Activated CD8-positive, alpha-beta memory T cell treated with anti-CD3 and anti-CD28 coated beads, Interleukin-2, amount 50 U/mL, for 24 hours (primary cell): ENCODE measurements at regions not wholly inside any gene's neighbourhood (a gene's known extent, or its start where the extent isn't known, plus 50 kb on each side); places are given as distances from the start of the nearest gene placed in this dataset.
"Not testable (repeated sequence)": the region's sequence is repeated elsewhere in the genome, so short reads cannot be mapped to it uniquely, and the experiment has no call there.

Experiments
- DNase-seq: peaks from one replicate; pipeline ENCODE4 v3.0.0-alpha.2; 2020; ENCODE audit errors: extremely low read depth

GRCh38 chr19:28166025-28166424, 1046.9 kb downstream of the UQCRFS1 start:
- DNase-seq = no peak

- DNase-seq = no peak
Measured at GRCh38 chr19:28164214-28164613, 1048.7 kb downstream of the UQCRFS1 start.

GRCh38 chr19:28159065-28159464, 1053.9 kb downstream of the UQCRFS1 start:
- no peak for DNase-seq

- no peak for DNase-seq
Measured at GRCh38 chr19:28155265-28155664, 1057.7 kb downstream of the UQCRFS1 start.

- DNase-seq = no peak
Measured at GRCh38 chr19:28154077-28154476, 1058.9 kb downstream of the UQCRFS1 start.

- DNase-seq = no peak
Measured at GRCh38 chr19:28153123-28153522, 1059.8 kb downstream of the UQCRFS1 start.

- DNase-seq = no peak
Measured at GRCh38 chr19:28152195-28152594, 1060.8 kb downstream of the UQCRFS1 start.

- DNase-seq = no peak
Measured at GRCh38 chr19:28150129-28150528, 1062.8 kb downstream of the UQCRFS1 start.

- no peak for DNase-seq
Measured at GRCh38 chr19:28148554-28148953, 1064.4 kb downstream of the UQCRFS1 start.

- DNase-seq = no peak
Measured at GRCh38 chr19:28142258-28142657, 1070.7 kb downstream of the UQCRFS1 start.

- DNase-seq = no peak
Measured at GRCh38 chr19:28140201-28140600, 1072.8 kb downstream of the UQCRFS1 start.

GRCh38 chr19:28137772-28138171, 1075.2 kb downstream of the UQCRFS1 start:
- no peak for DNase-seq

- no peak for DNase-seq
Measured at GRCh38 chr19:28136796-28137195, 1076.2 kb downstream of the UQCRFS1 start.

- no peak for DNase-seq
Measured at GRCh38 chr19:28135825-28136224, 1077.1 kb downstream of the UQCRFS1 start.

- DNase-seq = no peak
Measured at GRCh38 chr19:28134311-28134710, 1078.6 kb downstream of the UQCRFS1 start.

- not testable (repeated sequence) for DNase-seq
Measured at GRCh38 chr19:28130881-28131280, 1082.1 kb downstream of the UQCRFS1 start.

- DNase-seq = no peak
Measured at GRCh38 chr19:28130066-28130511, 1082.9 kb downstream of the UQCRFS1 start.

- DNase-seq = no peak
Measured at GRCh38 chr19:28128341-28128740, 1084.6 kb downstream of the UQCRFS1 start.

- no peak for DNase-seq
Measured at GRCh38 chr19:28126135-28126898, 1086.6 kb downstream of the UQCRFS1 start.

- no peak for DNase-seq
Measured at GRCh38 chr19:28122734-28123133, 1090.2 kb downstream of the UQCRFS1 start.

GRCh38 chr19:28118235-28118634, 1094.7 kb downstream of the UQCRFS1 start:
- DNase-seq = no peak

- DNase-seq = no peak
Measured at GRCh38 chr19:28117143-28117542, 1095.8 kb downstream of the UQCRFS1 start.

GRCh38 chr19:28116379-28116778, 1096.6 kb downstream of the UQCRFS1 start:
- DNase-seq = not testable (repeated sequence)

- no peak for DNase-seq
Measured at GRCh38 chr19:28103921-28104320, 1109.0 kb downstream of the UQCRFS1 start.
